Endothelial cell of umbilical vein (primary cell): ENCODE measurements at regions not wholly inside any gene's neighbourhood (a gene's known extent, or its start where the extent isn't known, plus 50 kb on each side); places are given as distances from the start of the nearest gene placed in this dataset.

Experiments used
- BruUV-seq: library from RNA; stranded (reverse); fragments of 400-500 nt; replicated peaks from 2 replicates; lab custom pipeline; 2021; lab: Mats Ljungman, UMichigan
- CTCF ChIA-PET: fragments of 300-600, 350-600 bp; sonication (Branson Sonifier 250); formaldehyde crosslinking; loops from one replicate; lab custom pipeline; 2021; ENCODE audit warnings: antibody characterized with exemption, inconsistent platforms; lab: Charles Lee
- POLR2A ChIA-PET: fragments of 300-600, 350-600 bp; sonication (Branson Sonifier 250); formaldehyde crosslinking; loops from one replicate; lab custom pipeline; 2021; ENCODE audit warnings: antibody characterized with exemption, inconsistent platforms; lab: Charles Lee
- DNase-seq: peaks from one replicate; pipeline ENCODE4 v3.0.0-alpha.2; 2011; ENCODE audit warnings: low read depth, low spot score
- FAIRE-seq: peaks from 2 replicates; lab custom pipeline; 2011; peaks lifted over from hg19 to GRCh38; lab: Jason Lieb, UNC
- H2AFZ ChIP-seq: 2 replicates; pipeline ENCODE4 v1.6.0; 2012; ENCODE audit warnings: low read depth, low read length, control low read depth, inconsistent platforms
- H3K27ac ChIP-seq: 2 replicates; pipeline ENCODE4 v1.5.1; 2011; ENCODE audit warnings: low read depth, mild to moderate bottlenecking, control low read depth, low read length, moderate library complexity; ENCODE audit not compliant: insufficient read depth
- H3K27me3 ChIP-seq, 2 experiments: 2 replicates each; pipeline versions ENCODE4 v1.6.0 to v1.6.1; 2011; ENCODE audit warnings: low read length in 2 of 2, mixed read lengths in 1 of 2; ENCODE audit not compliant: control insufficient read depth in 2 of 2, insufficient read depth in 2 of 2
- H3K36me3 ChIP-seq, 2 experiments: 2 replicates in 1 of 2; 3 replicates in 1 of 2; pipeline ENCODE4 v1.5.1; 2011; ENCODE audit warnings: low read length in 2 of 2, mild to moderate bottlenecking in 1 of 2, moderate library complexity in 1 of 2; ENCODE audit not compliant: control insufficient read depth in 2 of 2, insufficient read depth in 2 of 2; ENCODE audit errors: extremely low read depth in 1 of 2
- H3K4me1 ChIP-seq: 3 replicates; pipeline ENCODE4 v1.5.1; 2011; ENCODE audit warnings: mild to moderate bottlenecking, low read length; ENCODE audit not compliant: control insufficient read depth, insufficient read depth; ENCODE audit errors: extremely low read depth
- H3K4me2 ChIP-seq: 2 replicates; pipeline ENCODE4 v1.6.1; 2011; ENCODE audit warnings: low read length, control low read depth, mixed read lengths; ENCODE audit not compliant: insufficient read depth
- H3K4me3 ChIP-seq, 3 experiments: fragments of 200-600 bp in 1 of 3; sonication (generic), shearing (Covaris generic) in 1 of 3; replicated peaks in 1 of 3; 2 replicates each; pipeline ENCODE4 v1.5.1; 2011 to 2016; ENCODE audit warnings: control low read depth in 3 of 3, low read length in 3 of 3, mild to moderate bottlenecking in 2 of 3, inconsistent platforms in 1 of 3, low read depth in 1 of 3, moderate library complexity in 1 of 3; ENCODE audit not compliant: insufficient read depth in 1 of 3
- H3K79me2 ChIP-seq: 2 replicates; pipeline ENCODE4 v1.6.0; 2012; ENCODE audit warnings: low read length, inconsistent platforms; ENCODE audit not compliant: control insufficient read depth, insufficient read depth
- H3K9ac ChIP-seq: replicated peaks from 2 replicates; pipeline ENCODE3; 2011; ENCODE audit warnings: low read length, control low read depth; ENCODE audit not compliant: insufficient read depth; ENCODE audit errors: extremely low read depth
- H3K9me1 ChIP-seq: replicated peaks from 3 replicates; pipeline ENCODE4 v1.6.0; 2011; ENCODE audit warnings: mild to moderate bottlenecking, low read length; ENCODE audit not compliant: control insufficient read depth, insufficient read depth; ENCODE audit errors: extremely low read depth
- H3K9me3 ChIP-seq: replicated peaks from 2 replicates; pipeline ENCODE4 v1.5.1; 2012; ENCODE audit warnings: low read length, inconsistent platforms; ENCODE audit not compliant: control insufficient read depth, insufficient read depth
- H4K20me1 ChIP-seq: replicated peaks from 2 replicates; pipeline ENCODE3; 2011; ENCODE audit warnings: mild to moderate bottlenecking, low read length; ENCODE audit not compliant: control insufficient read depth, insufficient read depth; ENCODE audit errors: extremely low read depth
- CTCF ChIP-seq, 2 donors: IDR thresholded peaks; 1 replicate in 1 of 2; 2 replicates in 1 of 2; pipeline ENCODE4 v1.5.1; 2011; ENCODE audit warnings: low read length in 2 of 2, mild to moderate bottlenecking in 2 of 2, moderate library complexity in 2 of 2, control low read depth in 1 of 2, inconsistent platforms in 1 of 2, low read depth in 1 of 2; ENCODE audit not compliant: insufficient read depth in 1 of 2; ENCODE audit errors: extremely low read depth in 1 of 2
- EZH2 ChIP-seq: IDR thresholded peaks from 2 replicates; pipeline ENCODE4 v1.6.1; 2012; ENCODE audit warnings: borderline replicate concordance, low read depth, mild to moderate bottlenecking, moderate library complexity, low read length, inconsistent platforms; ENCODE audit not compliant: severe bottlenecking
- FOS ChIP-seq: IDR thresholded peaks from 2 replicates; pipeline ENCODE4 v1.6.1; 2011; ENCODE audit warnings: mild to moderate bottlenecking, low read length, moderate library complexity, borderline replicate concordance; ENCODE audit not compliant: insufficient read depth
- GATA2 ChIP-seq: IDR thresholded peaks from 2 replicates; pipeline ENCODE4 v1.7.0; 2011; ENCODE audit warnings: low read depth, mild to moderate bottlenecking, moderate library complexity, mixed read lengths, low read length; ENCODE audit not compliant: insufficient read length, insufficient read depth
- JUN ChIP-seq: IDR thresholded peaks from 2 replicates; pipeline ENCODE4 v1.6.1; 2011; ENCODE audit warnings: borderline replicate concordance, low read depth; ENCODE audit not compliant: insufficient read length, insufficient read depth
- MAX ChIP-seq: IDR thresholded peaks from 2 replicates; pipeline ENCODE4 v1.6.1; 2011; ENCODE audit not compliant: insufficient read depth, insufficient read length
- MYC ChIP-seq: IDR thresholded peaks from one replicate; pipeline ENCODE4 v1.6.1; 2011; ENCODE audit warnings: mild to moderate bottlenecking, low read depth, low read length
- POLR2A ChIP-seq: IDR thresholded peaks from 2 replicates; pipeline ENCODE4 v1.6.1; 2012; ENCODE audit warnings: low read depth, mild to moderate bottlenecking, control low read depth, low read length
- POLR2AphosphoS5 ChIP-seq: IDR thresholded peaks from 2 replicates; pipeline ENCODE4 v1.6.1; 2012; ENCODE audit warnings: low read depth, mild to moderate bottlenecking, control low read depth, low read length, moderate library complexity; ENCODE audit not compliant: insufficient read depth
- dilution Hi-C: fragments of 300-500 bp; cut with MboI; formaldehyde crosslinking; loops from one replicate; pipeline ENCODE4 v1.15.0; 2019; ENCODE audit warnings: low sequenced_read_pairs; ENCODE audit not compliant: extremely low pct_ligation_motif_present
- intact Hi-C: fragments of 100-400 bp; cut with micrococcal nuclease; formaldehyde crosslinking; loops from one replicate; pipeline ENCODE4 v1.10.0; 2022

GRCh38 chr6:148075352-148075751 is 267.3 kb upstream of the SASH1 start:
- H2AFZ ChIP-seq, result no peak overlapping the region
- dilution Hi-C loops, result no loop called here
- no peaks in the 10 kb centered on the region for H4K20me1 ChIP-seq
- intact Hi-C loops, result no loop called here
- H3K9ac ChIP-seq, result no peak overlapping the region
- H3K9me3 ChIP-seq, result no peaks in the 10 kb centered on the region
- no peak overlapping the region for H3K27ac ChIP-seq
- POLR2A ChIA-PET, result no interaction called here
- H3K27me3 ChIP-seq, result no peaks in the 10 kb centered on the region
- no peak for DNase-seq
- no peak for TF ChIP-seq JUN
- no peak for TF ChIP-seq MYC
- no peak for TF ChIP-seq POLR2A
- no peak for TF ChIP-seq EZH2
- no peak for TF ChIP-seq MAX
- no peak for TF ChIP-seq GATA2
- TF ChIP-seq FOS, result no peak
- TF ChIP-seq POLR2AphosphoS5, result no peak
- TF ChIP-seq CTCF (IDR thresholded peaks at IDR 0.05; ENCODE audit: extremely low read depth in 1 of 2, insufficient read depth in 1 of 2, low read depth in 1 of 2, low read length in 2 of 2), result no peak
- no peaks in the 10 kb centered on the region for H3K79me2 ChIP-seq
- H3K36me3 ChIP-seq, result no peaks in the 10 kb centered on the region
- H3K4me3 ChIP-seq, result no peak overlapping the region
- no peak overlapping the region for H3K4me2 ChIP-seq
- peaks cover 4% of the 10 kb centered on the region for H3K4me1 ChIP-seq
- BruUV-seq, result no TSS peak
- no peaks in the 10 kb centered on the region for H3K9me1 ChIP-seq
- FAIRE-seq, result no peak
- CTCF ChIA-PET, result no interaction called here
